ENCODE measurements at regions not wholly inside any gene's neighbourhood (a gene's known extent, or its start where the extent isn't known, plus 50 kb on each side); places are given as distances from the start of the nearest gene placed in this dataset.

DNA sequence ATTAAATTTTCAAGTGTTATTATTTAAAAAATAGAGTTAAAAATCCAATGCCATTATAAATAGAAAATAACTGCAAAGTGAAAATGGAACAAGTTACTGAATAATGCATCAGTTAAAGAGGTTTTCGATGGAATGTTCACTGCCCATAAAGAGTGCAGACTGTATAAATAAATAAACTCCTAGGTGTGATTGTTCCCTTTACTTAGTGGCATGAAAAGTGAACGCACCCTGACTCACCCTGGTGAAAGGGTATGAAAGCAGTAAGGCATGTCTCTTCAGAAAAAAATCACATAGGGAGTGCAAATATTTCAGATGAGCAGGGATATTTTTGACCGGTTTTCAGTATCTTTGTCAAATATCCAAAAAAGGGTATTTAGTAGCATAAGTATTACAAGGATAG is 387.8 kb downstream of the DCAF12L2 start:
- H3K36me3 ChIP-seq = no peaks in the 10 kb centered on the region
- ATAC-seq (no peak), DNase-seq (no peak)
- no peak overlapping the region for H3K4me3 ChIP-seq
- no peaks in the 10 kb centered on the region for H3K4me1 ChIP-seq
- H3K27me3 ChIP-seq (ENCODE audit: low read depth) = no peaks in the 10 kb centered on the region
- intact Hi-C loops (cut with DNase I) = no loop called here
- H3K9me3 ChIP-seq = no peaks in the 10 kb centered on the region
- TF ChIP-seq, protein P1, sequence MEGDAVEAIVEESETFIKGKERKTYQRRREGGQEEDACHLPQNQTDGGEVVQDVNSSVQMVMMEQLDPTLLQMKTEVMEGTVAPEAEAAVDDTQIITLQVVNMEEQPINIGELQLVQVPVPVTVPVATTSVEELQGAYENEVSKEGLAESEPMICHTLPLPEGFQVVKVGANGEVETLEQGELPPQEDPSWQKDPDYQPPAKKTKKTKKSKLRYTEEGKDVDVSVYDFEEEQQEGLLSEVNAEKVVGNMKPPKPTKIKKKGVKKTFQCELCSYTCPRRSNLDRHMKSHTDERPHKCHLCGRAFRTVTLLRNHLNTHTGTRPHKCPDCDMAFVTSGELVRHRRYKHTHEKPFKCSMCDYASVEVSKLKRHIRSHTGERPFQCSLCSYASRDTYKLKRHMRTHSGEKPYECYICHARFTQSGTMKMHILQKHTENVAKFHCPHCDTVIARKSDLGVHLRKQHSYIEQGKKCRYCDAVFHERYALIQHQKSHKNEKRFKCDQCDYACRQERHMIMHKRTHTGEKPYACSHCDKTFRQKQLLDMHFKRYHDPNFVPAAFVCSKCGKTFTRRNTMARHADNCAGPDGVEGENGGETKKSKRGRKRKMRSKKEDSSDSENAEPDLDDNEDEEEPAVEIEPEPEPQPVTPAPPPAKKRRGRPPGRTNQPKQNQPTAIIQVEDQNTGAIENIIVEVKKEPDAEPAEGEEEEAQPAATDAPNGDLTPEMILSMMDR (IDR thresholded peaks at IDR 0.05) = no peak
- H3K27ac ChIP-seq = no peak overlapping the region

DNA sequence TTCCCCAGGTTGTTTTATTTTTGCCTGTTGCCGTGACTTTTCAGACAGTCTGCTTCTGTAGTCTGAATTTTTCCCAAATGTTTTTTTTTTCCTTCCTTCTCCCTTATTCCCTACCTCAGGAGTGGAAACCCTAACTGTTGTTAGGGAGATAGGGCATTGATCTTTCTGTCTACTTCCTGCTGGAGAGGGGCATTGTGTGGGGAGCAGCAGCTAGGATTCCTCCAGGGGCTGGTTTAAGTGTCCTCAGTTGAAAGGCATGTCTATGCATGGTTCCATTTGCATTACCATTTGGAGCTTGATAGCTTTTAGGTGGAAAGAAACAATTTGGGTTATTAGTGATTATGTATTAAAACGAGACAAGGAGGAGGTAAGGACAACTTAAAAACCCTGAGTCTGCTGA is 383.9 kb downstream of the DCAF12L2 start:
- TF ChIP-seq, protein P1 (IDR thresholded peaks at IDR 0.05) = no peak
- no peak for DNase-seq
- intact Hi-C loops (cut with DNase I) = no loop called here
- no peak for ATAC-seq
- H3K36me3 ChIP-seq = no peaks in the 10 kb centered on the region
- H3K27me3 ChIP-seq (ENCODE audit: low read depth) = no peaks in the 10 kb centered on the region
- H3K27ac ChIP-seq = no peak overlapping the region
- no peak overlapping the region for H3K4me3 ChIP-seq
- H3K4me1 ChIP-seq = no peaks in the 10 kb centered on the region
- H3K9me3 ChIP-seq = no peaks in the 10 kb centered on the region

DNA sequence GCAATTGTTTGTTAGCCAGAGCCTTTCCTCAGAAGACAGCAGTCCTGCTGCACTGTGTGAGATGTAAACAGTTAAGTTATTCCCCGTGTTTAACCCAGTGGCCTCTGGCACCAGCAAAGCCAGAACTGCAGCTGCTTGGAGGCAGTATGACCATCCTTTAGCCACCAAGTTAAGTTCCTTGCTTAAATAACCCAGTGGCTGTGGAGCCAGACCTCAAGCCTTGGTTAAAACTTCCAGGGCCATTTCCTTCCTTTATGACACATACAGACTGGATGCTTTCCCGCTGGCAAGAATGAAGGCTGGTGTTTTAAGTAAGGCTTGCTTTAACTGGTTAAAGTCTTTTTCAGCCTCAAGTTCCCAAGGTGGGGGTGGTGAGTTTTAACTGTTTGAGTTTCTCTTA is 379.8 kb downstream of the DCAF12L2 start:
- no peak overlapping the region for H3K4me3 ChIP-seq
- H3K27ac ChIP-seq = no peak overlapping the region
- no peaks in the 10 kb centered on the region for H3K36me3 ChIP-seq
- DNase-seq (no peak), ATAC-seq (no peak)
- H3K27me3 ChIP-seq (ENCODE audit: low read depth) = no peaks in the 10 kb centered on the region
- intact Hi-C loops (cut with DNase I) = no loop called here
- no peaks in the 10 kb centered on the region for H3K9me3 ChIP-seq
- H3K4me1 ChIP-seq = no peaks in the 10 kb centered on the region
- TF ChIP-seq, protein P1 (IDR thresholded peaks at IDR 0.05) = no peak

DNA sequence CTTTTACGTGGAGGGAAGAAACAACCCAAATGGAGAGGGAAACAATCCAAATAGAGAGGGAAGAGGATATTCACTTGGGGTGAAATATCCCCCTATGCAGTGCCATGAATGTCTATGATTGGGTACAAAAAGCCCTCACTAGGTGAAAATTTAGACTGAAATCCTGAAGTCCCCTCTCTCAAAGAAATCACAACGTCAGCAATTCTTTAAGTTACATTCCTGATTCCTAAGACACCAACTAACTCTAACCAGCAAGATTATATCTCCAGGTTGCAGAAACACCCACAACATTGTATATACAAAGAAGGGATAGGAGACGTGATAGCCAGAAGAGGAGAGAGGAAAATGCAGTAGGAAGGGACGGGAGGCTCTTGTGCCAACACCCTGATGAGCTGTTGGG is 374.3 kb downstream of the DCAF12L2 start:
- TF ChIP-seq, protein P1 (IDR thresholded peaks at IDR 0.05) = no peak
- Histone ChIP-seq H3K27me3 (ENCODE audit: low read depth) (no peaks in the 10 kb centered on the region), H3K27ac (no peak overlapping the region), H3K4me1 (no peaks in the 10 kb centered on the region), H3K36me3 (no peaks in the 10 kb centered on the region), H3K4me3 (no peak overlapping the region), H3K9me3 (no peaks in the 10 kb centered on the region)
- intact Hi-C loops (cut with DNase I) = no loop called here
- no peak for ATAC-seq
- DNase-seq = no peak

DNA sequence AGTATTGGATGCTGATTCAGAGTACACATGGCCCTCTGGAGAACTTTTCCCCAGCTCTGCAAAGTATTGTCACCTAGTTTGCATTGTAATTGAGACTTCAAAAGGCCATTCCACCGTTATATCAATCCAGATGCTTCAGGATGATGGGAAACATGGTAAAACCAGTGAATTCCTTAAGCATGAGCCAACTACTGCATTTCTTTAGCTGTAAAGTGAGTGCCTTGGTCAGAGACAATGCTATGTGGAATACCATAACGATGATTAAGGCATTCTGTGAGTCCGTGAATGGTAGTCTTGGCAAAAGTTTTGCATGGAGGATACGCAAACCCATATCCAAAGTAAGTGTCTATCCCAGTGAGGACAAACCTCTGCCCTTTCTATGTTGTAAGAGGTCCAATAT is 355.2 kb downstream of the DCAF12L2 start:
- H3K4me3 ChIP-seq = no peak overlapping the region
- H3K9me3 ChIP-seq = no peaks in the 10 kb centered on the region
- H3K27ac ChIP-seq = no peak overlapping the region
- TF ChIP-seq, protein P1 (IDR thresholded peaks at IDR 0.05) = no peak
- H3K4me1 ChIP-seq = no peaks in the 10 kb centered on the region
- no peak for DNase-seq
- H3K27me3 ChIP-seq (ENCODE audit: low read depth) = no peaks in the 10 kb centered on the region
- intact Hi-C loops (cut with DNase I) = no loop called here
- no peak for ATAC-seq
- H3K36me3 ChIP-seq = no peaks in the 10 kb centered on the region

DNA sequence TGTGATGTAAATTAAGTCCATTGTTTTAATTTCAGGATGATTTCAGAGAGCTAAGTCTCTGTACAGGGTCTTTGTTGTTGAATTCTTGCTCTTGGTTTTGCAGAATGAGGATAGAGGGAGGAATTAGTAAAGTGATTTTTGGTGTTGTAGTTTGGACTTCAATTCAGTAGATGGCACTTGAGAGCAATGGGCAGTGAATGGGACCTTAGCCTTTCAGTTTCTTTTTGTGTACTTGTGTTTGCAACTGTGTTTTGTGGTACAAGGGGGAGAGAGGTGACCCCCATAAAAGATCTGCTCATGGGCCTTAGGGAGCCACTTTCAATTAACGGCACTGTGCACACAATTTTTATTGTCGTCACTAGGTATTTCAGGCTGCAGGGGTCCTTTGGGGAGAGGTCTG is 340.0 kb downstream of the DCAF12L2 start:
- ATAC-seq = no peak
- H3K4me1 ChIP-seq = no peaks in the 10 kb centered on the region
- no peak overlapping the region for H3K27ac ChIP-seq
- TF ChIP-seq, protein P1 (IDR thresholded peaks at IDR 0.05) = no peak
- no peaks in the 10 kb centered on the region for H3K27me3 ChIP-seq (ENCODE audit: low read depth)
- H3K36me3 ChIP-seq = no peaks in the 10 kb centered on the region
- DNase-seq = no peak
- intact Hi-C loops (cut with DNase I) = no loop called here
- H3K4me3 ChIP-seq = no peak overlapping the region
- H3K9me3 ChIP-seq = no peaks in the 10 kb centered on the region

Measured in lower lobe of right lung (tissue), 2 donors.